IMR-90 (cell line): ENCODE measurements at regions not wholly inside any gene's neighbourhood (a gene's known extent, or its start where the extent isn't known, plus 50 kb on each side); places are given as distances from the start of the nearest gene placed in this dataset.

Experiments used
- ATAC-seq: fragments of 200-7000 bp; cut with Tn5 transposase; 2 replicates; pipeline ENCODE4 v1.9.1; 2020; ENCODE audit warnings: low read depth, mild to moderate bottlenecking, moderate library complexity
- BruUV-seq: library from RNA; stranded (reverse); fragments of 400-500 nt; replicated peaks from 2 replicates; lab custom pipeline; 2021; lab: Mats Ljungman, UMichigan
- CTCF ChIA-PET: fragments of 300-600 bp; formaldehyde crosslinking; extraction: SDS; loops from one replicate; lab custom pipeline; 2021; ENCODE audit warnings: antibody characterized with exemption; lab: Yijun Ruan, JAX
- POLR2A ChIA-PET: fragments of 300-600 bp; sonication (Branson Sonifier 250); formaldehyde crosslinking; loops from one replicate; lab custom pipeline; 2022; ENCODE audit warnings: antibody characterized with exemption; ENCODE audit not compliant: unreplicated experiment; lab: Charles Lee
- DNase-seq: peaks from one replicate; pipeline ENCODE4 v3.0.0; 2013
- H2AFZ ChIP-seq: replicated peaks from 2 replicates; pipeline ENCODE3; 2013; ENCODE audit warnings: low read length, mild to moderate bottlenecking; ENCODE audit not compliant: poor library complexity
- H2AK5ac ChIP-seq: 2 replicates; pipeline ENCODE4 v1.6.1; 2013; ENCODE audit warnings: low read depth, low read length, inconsistent platforms
- H2AK9ac ChIP-seq: replicated peaks from 2 replicates; pipeline ENCODE3; 2013; ENCODE audit warnings: mild to moderate bottlenecking, low read depth, low read length, moderate library complexity; ENCODE audit not compliant: poor library complexity
- H2BK120ac ChIP-seq: 2 replicates; pipeline ENCODE4 v1.6.1; 2013; ENCODE audit warnings: low read depth, low read length, inconsistent platforms
- H2BK15ac ChIP-seq: 3 replicates; pipeline ENCODE4 v1.6.1; 2013; ENCODE audit warnings: low read depth, low read length, inconsistent platforms
- H2BK20ac ChIP-seq: 2 replicates; pipeline ENCODE4 v1.6.1; 2013; ENCODE audit warnings: low read depth, mild to moderate bottlenecking, inconsistent platforms, low read length, moderate library complexity
- H2BK5ac ChIP-seq: 2 replicates; pipeline ENCODE4 v1.6.1; 2013; ENCODE audit warnings: mild to moderate bottlenecking, low read depth, low read length, inconsistent platforms; ENCODE audit not compliant: poor library complexity, severe bottlenecking
- H3K14ac ChIP-seq: replicated peaks from 2 replicates; pipeline ENCODE4 v1.6.1; 2013; ENCODE audit warnings: low read depth, low read length, inconsistent platforms
- H3K18ac ChIP-seq: 2 replicates; pipeline ENCODE4 v1.6.1; 2013; ENCODE audit warnings: low read depth, low read length, control low read depth
- H3K23ac ChIP-seq: 2 replicates; pipeline ENCODE4 v1.6.1; 2013; ENCODE audit warnings: low read depth, low read length, inconsistent platforms
- H3K27ac ChIP-seq: 2 replicates; pipeline ENCODE4 v1.5.1; 2013; ENCODE audit warnings: mild to moderate bottlenecking, control low read depth, low read length; ENCODE audit not compliant: insufficient read depth
- H3K27me3 ChIP-seq: 2 replicates; pipeline ENCODE4 v1.6.1; 2013; ENCODE audit warnings: low read length; ENCODE audit not compliant: control insufficient read depth, insufficient read depth
- H3K36me3 ChIP-seq: 2 replicates; pipeline ENCODE4 v1.6.1; 2013; ENCODE audit warnings: low read length, mixed read lengths; ENCODE audit not compliant: control insufficient read depth, insufficient read depth
- H3K4ac ChIP-seq: 2 replicates; pipeline ENCODE4 v1.6.1; 2013; ENCODE audit warnings: low read depth, low read length, inconsistent platforms
- H3K4me1 ChIP-seq: 2 replicates; pipeline ENCODE4 v1.6.1; 2013; ENCODE audit warnings: low read length, mixed read lengths; ENCODE audit not compliant: control insufficient read depth, insufficient read depth
- H3K4me2 ChIP-seq: 2 replicates; pipeline ENCODE4 v1.6.1; 2013; ENCODE audit warnings: low read depth, mild to moderate bottlenecking, control low read depth, low read length, moderate library complexity
- H3K4me3 ChIP-seq: 2 replicates; pipeline ENCODE4 v1.5.1; 2013; ENCODE audit warnings: low read depth, mild to moderate bottlenecking, control low read depth, low read length, moderate library complexity; ENCODE audit not compliant: insufficient read depth
- H3K56ac ChIP-seq: 2 replicates; pipeline ENCODE4 v1.6.1; 2013; ENCODE audit warnings: low read length, inconsistent platforms; ENCODE audit not compliant: insufficient read depth; ENCODE audit errors: extremely low read depth
- H3K79me1 ChIP-seq, 2 experiments: 2 replicates each; pipeline ENCODE4 v1.6.1; 2013; ENCODE audit warnings: low read length in 2 of 2, inconsistent platforms in 1 of 2, low read depth in 1 of 2
- H3K9ac ChIP-seq: 2 replicates; pipeline ENCODE4 v1.6.1; 2013; ENCODE audit warnings: low read depth, low read length, control low read depth
- H3K9me1 ChIP-seq: 2 replicates; pipeline ENCODE4 v1.6.1; 2013; ENCODE audit warnings: low read length, inconsistent platforms; ENCODE audit not compliant: insufficient read depth
- H3K9me3 ChIP-seq: 2 replicates; pipeline ENCODE4 v1.6.1; 2013; ENCODE audit warnings: low read length; ENCODE audit not compliant: control insufficient read depth, insufficient read depth
- H4K20me1 ChIP-seq: 2 replicates; pipeline ENCODE4 v1.6.1; 2013; ENCODE audit warnings: low read length, inconsistent platforms; ENCODE audit not compliant: insufficient read depth
- H4K5ac ChIP-seq: 2 replicates; pipeline ENCODE4 v1.6.1; 2013; ENCODE audit warnings: mild to moderate bottlenecking, low read depth, low read length, control low read depth
- H4K8ac ChIP-seq, 2 experiments: 2 replicates each; pipeline ENCODE4 v1.6.1; 2013; ENCODE audit warnings: low read depth in 2 of 2, low read length in 2 of 2, control low read depth in 1 of 2, inconsistent platforms in 1 of 2
- H4K91ac ChIP-seq: 2 replicates; pipeline ENCODE4 v1.6.1; 2013; ENCODE audit warnings: low read depth, low read length, inconsistent platforms; ENCODE audit not compliant: insufficient read depth
- BHLHE40 ChIP-seq: fragments of 150-350 bp; IDR thresholded peaks from 2 replicates; pipeline ENCODE4 v1.6.1; 2016; ENCODE audit warnings: mild to moderate bottlenecking, low read depth, low read length
- CEBPB ChIP-seq: IDR thresholded peaks from 2 replicates; pipeline ENCODE4 v1.6.1; 2012; ENCODE audit warnings: low read depth, low read length, improper control_type of control experiment
- CHD1 ChIP-seq: IDR thresholded peaks from 2 replicates; pipeline ENCODE4 v1.6.1; 2012; ENCODE audit warnings: low read depth, low read length, improper control_type of control experiment
- FOS ChIP-seq: fragments of 150-350 bp; IDR thresholded peaks from 2 replicates; pipeline ENCODE4 v1.6.1; 2016; ENCODE audit warnings: low read depth, low read length
- MAFK ChIP-seq: IDR thresholded peaks from 2 replicates; pipeline ENCODE4 v1.6.1; 2012; ENCODE audit warnings: low read depth, low read length, improper control_type of control experiment
- MAZ ChIP-seq: IDR thresholded peaks from 2 replicates; pipeline ENCODE4 v1.6.1; 2012; ENCODE audit warnings: low read depth, mild to moderate bottlenecking, low read length, improper control_type of control experiment, moderate library complexity, borderline replicate concordance
- MXI1 ChIP-seq: IDR thresholded peaks from 2 replicates; pipeline ENCODE4 v1.6.1; 2012; ENCODE audit warnings: low read depth, mild to moderate bottlenecking, low read length, moderate library complexity, borderline replicate concordance
- NFE2L2 ChIP-seq: fragments of 150-350 bp; IDR thresholded peaks from 2 replicates; pipeline ENCODE4 v1.6.1; 2016; ENCODE audit warnings: low read depth, mild to moderate bottlenecking, low read length
- POLR2A ChIP-seq: IDR thresholded peaks from 2 replicates; pipeline ENCODE4 v1.6.1; 2012; ENCODE audit warnings: mild to moderate bottlenecking, low read depth, low read length
- RAD21 ChIP-seq: IDR thresholded peaks from 2 replicates; pipeline ENCODE4 v1.6.1; 2012; ENCODE audit warnings: low read length, improper control_type of control experiment
- RCOR1 ChIP-seq: IDR thresholded peaks from 2 replicates; pipeline ENCODE4 v1.6.1; 2012; ENCODE audit warnings: mild to moderate bottlenecking, low read length, improper control_type of control experiment; ENCODE audit not compliant: insufficient replicate concordance
- RFX5 ChIP-seq: IDR thresholded peaks from 2 replicates; pipeline ENCODE4 v1.8.0; 2012; ENCODE audit warnings: low read depth, mild to moderate bottlenecking, low read length, moderate library complexity
- SMC3 ChIP-seq: fragments of 150-350 bp; IDR thresholded peaks from 2 replicates; pipeline ENCODE4 v1.6.1; 2016; ENCODE audit warnings: low read depth, mild to moderate bottlenecking, antibody characterized with exemption, low read length, moderate library complexity
- WGBS, 2 experiments: methylation state at CpG; one replicate each; pipeline versions ENCODE4 v1.1.5 to v1.1.7; 2013; ENCODE audit warnings: missing lambda C conversion rate in 2 of 2; ENCODE audit not compliant: insufficient read length in 1 of 2; ENCODE audit errors: extremely low coverage in 2 of 2; 5-methylcytosine and 5-hydroxymethylcytosine counted together
- dilution Hi-C: fragments of 300-500 bp; cut with HindIII; formaldehyde crosslinking; loops from one replicate; pipeline ENCODE4 v1.14.3; 2018; ENCODE audit warnings: low sequenced_read_pairs; ENCODE audit not compliant: unreplicated experiment
- in situ Hi-C: fragments of 300-500 bp; cut with MboI; formaldehyde crosslinking; loops from 3 replicates; pipeline ENCODE4 v1.14.3; 2019; ENCODE audit warnings: low sequenced_read_pairs, inconsistent platforms, mixed read lengths
- intact Hi-C: fragments of 100-400 bp; cut with micrococcal nuclease; formaldehyde crosslinking; loops from 2 replicates; pipeline ENCODE4 v1.10.0; 2022
- TF ChIP-seq, protein P1 (sequence below): fragments of 150-350 bp; IDR thresholded peaks from 2 replicates; pipeline ENCODE4 v1.6.1; 2016; ENCODE audit warnings: low read depth, mild to moderate bottlenecking, low read length, moderate library complexity, borderline replicate concordance
- TF ChIP-seq, protein P2 (sequence below): fragments of 150-350 bp; IDR thresholded peaks from 2 replicates; pipeline ENCODE4 v1.6.1; 2017; ENCODE audit warnings: mild to moderate bottlenecking, antibody characterized with exemption, low read length, low read depth
- TF ChIP-seq, protein P3 (sequence below): conservative IDR thresholded peaks from 2 replicates; pipeline ENCODE4 v1.5.1; 2012; ENCODE audit warnings: mild to moderate bottlenecking, low read depth, low read length, improper control_type of control experiment

DNA sequence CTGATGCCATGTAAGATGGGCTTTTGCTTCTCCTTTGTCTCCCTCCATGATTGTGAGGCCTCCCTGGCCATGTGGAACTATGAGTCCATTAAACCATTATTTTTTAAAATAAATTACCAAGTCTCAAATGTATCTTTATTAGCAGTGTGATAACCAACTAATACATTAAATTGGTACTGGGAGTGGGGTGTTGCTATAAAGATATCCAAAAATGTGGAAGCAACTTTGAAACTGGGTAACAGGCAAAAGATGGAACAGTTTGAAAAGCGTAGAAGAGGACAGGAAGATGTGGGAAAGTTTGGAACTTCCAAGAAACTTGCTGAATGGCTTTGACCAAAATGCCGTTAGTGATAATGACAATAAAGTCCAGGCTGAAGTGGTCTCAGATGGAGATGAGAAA, 526.7 kb downstream of the SH3BGRL start:
- H3K4ac ChIP-seq = no peak overlapping the region
- no peaks in the 10 kb centered on the region for H3K79me1 ChIP-seq
- H3K9ac ChIP-seq = no peak overlapping the region
- H2BK5ac ChIP-seq = no peak overlapping the region
- H4K5ac ChIP-seq = no peak overlapping the region
- no peaks in the 10 kb centered on the region for H3K36me3 ChIP-seq
- H2BK20ac ChIP-seq = no peak overlapping the region
- in situ Hi-C loops (no loop called here), dilution Hi-C loops (no loop called here), intact Hi-C loops (no loop called here)
- TF ChIP-seq SMC3 = no peak
- TF ChIP-seq MAFK = no peak
- TF ChIP-seq, protein P1, sequence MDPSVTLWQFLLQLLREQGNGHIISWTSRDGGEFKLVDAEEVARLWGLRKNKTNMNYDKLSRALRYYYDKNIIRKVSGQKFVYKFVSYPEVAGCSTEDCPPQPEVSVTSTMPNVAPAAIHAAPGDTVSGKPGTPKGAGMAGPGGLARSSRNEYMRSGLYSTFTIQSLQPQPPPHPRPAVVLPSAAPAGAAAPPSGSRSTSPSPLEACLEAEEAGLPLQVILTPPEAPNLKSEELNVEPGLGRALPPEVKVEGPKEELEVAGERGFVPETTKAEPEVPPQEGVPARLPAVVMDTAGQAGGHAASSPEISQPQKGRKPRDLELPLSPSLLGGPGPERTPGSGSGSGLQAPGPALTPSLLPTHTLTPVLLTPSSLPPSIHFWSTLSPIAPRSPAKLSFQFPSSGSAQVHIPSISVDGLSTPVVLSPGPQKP = no peak
- no peak for TF ChIP-seq RAD21
- TF ChIP-seq BHLHE40 = no peak
- no peak for TF ChIP-seq NFE2L2
- no peak for TF ChIP-seq CEBPB
- no peak for TF ChIP-seq RCOR1
- TF ChIP-seq, protein P2, sequence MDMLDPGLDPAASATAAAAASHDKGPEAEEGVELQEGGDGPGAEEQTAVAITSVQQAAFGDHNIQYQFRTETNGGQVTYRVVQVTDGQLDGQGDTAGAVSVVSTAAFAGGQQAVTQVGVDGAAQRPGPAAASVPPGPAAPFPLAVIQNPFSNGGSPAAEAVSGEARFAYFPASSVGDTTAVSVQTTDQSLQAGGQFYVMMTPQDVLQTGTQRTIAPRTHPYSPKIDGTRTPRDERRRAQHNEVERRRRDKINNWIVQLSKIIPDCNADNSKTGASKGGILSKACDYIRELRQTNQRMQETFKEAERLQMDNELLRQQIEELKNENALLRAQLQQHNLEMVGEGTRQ = no peak
- no peak for TF ChIP-seq MXI1
- TF ChIP-seq POLR2A = no peak
- TF ChIP-seq CHD1 = no peak
- TF ChIP-seq, protein P3, sequence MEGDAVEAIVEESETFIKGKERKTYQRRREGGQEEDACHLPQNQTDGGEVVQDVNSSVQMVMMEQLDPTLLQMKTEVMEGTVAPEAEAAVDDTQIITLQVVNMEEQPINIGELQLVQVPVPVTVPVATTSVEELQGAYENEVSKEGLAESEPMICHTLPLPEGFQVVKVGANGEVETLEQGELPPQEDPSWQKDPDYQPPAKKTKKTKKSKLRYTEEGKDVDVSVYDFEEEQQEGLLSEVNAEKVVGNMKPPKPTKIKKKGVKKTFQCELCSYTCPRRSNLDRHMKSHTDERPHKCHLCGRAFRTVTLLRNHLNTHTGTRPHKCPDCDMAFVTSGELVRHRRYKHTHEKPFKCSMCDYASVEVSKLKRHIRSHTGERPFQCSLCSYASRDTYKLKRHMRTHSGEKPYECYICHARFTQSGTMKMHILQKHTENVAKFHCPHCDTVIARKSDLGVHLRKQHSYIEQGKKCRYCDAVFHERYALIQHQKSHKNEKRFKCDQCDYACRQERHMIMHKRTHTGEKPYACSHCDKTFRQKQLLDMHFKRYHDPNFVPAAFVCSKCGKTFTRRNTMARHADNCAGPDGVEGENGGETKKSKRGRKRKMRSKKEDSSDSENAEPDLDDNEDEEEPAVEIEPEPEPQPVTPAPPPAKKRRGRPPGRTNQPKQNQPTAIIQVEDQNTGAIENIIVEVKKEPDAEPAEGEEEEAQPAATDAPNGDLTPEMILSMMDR = no peak
- no peak for TF ChIP-seq MAZ
- TF ChIP-seq FOS = no peak
- TF ChIP-seq RFX5 = no peak
- H2AK9ac ChIP-seq = no peak overlapping the region
- H3K18ac ChIP-seq = no peak overlapping the region
- H3K9me3 ChIP-seq = peaks cover 6% of the 10 kb centered on the region
- H4K8ac ChIP-seq = no peak overlapping the region
- H3K56ac ChIP-seq = no peak overlapping the region
- H3K4me1 ChIP-seq = no peaks in the 10 kb centered on the region
- no peak overlapping the region for H3K27ac ChIP-seq
- no peak for DNase-seq
- no peak overlapping the region for H4K91ac ChIP-seq
- ChIA-PET CTCF (no interaction called here), POLR2A (no interaction called here)
- no peaks in the 10 kb centered on the region for H3K27me3 ChIP-seq
- no peak overlapping the region for H2BK120ac ChIP-seq
- H3K23ac ChIP-seq = no peak overlapping the region
- H2AK5ac ChIP-seq = no peak overlapping the region
- H3K9me1 ChIP-seq = no peaks in the 10 kb centered on the region
- no peak for ATAC-seq
- H2AFZ ChIP-seq = no peak overlapping the region
- H4K20me1 ChIP-seq = no peaks in the 10 kb centered on the region
- no peak overlapping the region for H3K4me3 ChIP-seq
- H3K14ac ChIP-seq = no peak overlapping the region
- H3K4me2 ChIP-seq = no peak overlapping the region
- no TSS peak for BruUV-seq
- 28% methylated on average over 2 of the region's 2 CpGs; no CpG with 5 or more reads in 1 of the 2 experiments for WGBS, 2 experiments
- H2BK15ac ChIP-seq = no peak overlapping the region
